ENCODE measurements at regions not wholly inside any gene's neighbourhood (a gene's known extent, or its start where the extent isn't known, plus 50 kb on each side); places are given as distances from the start of the nearest gene placed in this dataset.

DNA sequence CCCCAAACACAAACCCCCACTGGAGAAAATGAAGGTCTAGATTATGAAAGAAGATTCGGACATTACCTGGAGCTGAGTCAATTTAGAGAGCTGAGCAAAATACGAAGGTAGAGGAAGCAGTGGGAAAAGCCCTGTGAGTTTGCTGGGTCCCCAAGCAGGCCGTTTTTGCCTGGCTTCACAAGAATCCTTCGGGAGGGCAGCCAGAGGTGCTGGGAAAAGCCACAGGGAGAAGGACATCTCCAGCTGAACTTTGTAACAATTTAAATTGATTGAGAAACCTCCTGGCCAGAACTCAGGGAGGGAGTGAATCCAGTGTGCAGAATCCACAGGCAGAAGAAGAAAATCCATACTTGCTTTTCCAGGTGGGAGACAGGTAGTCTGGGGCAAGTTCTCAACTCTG, 319.1 kb upstream of the CT83 start:
- Mint-ChIP-seq H3K4me3 (no peak overlapping the region), H3K36me3 (no peaks in the 10 kb centered on the region), H3K27ac (no peak overlapping the region), H3K27me3 (ENCODE audit: insufficient read depth, low read depth) (no peaks in the 10 kb centered on the region), H3K4me1 (no peaks in the 10 kb centered on the region), H3K9me3 (no peaks in the 10 kb centered on the region)
- no peaks in the 10 kb centered on the region for H3K79me2 ChIP-seq (ENCODE audit: low read depth)
- H3K4me1 ChIP-seq: no peaks in the 10 kb centered on the region
- no peak for DNase-seq (ENCODE audit: low spot score)
- no peak for TF ChIP-seq EZH2phosphoT487 (IDR thresholded peaks at IDR 0.05)
- TF ChIP-seq EZH2 (IDR thresholded peaks at IDR 0.05): no peak
- TF ChIP-seq, protein P1, sequence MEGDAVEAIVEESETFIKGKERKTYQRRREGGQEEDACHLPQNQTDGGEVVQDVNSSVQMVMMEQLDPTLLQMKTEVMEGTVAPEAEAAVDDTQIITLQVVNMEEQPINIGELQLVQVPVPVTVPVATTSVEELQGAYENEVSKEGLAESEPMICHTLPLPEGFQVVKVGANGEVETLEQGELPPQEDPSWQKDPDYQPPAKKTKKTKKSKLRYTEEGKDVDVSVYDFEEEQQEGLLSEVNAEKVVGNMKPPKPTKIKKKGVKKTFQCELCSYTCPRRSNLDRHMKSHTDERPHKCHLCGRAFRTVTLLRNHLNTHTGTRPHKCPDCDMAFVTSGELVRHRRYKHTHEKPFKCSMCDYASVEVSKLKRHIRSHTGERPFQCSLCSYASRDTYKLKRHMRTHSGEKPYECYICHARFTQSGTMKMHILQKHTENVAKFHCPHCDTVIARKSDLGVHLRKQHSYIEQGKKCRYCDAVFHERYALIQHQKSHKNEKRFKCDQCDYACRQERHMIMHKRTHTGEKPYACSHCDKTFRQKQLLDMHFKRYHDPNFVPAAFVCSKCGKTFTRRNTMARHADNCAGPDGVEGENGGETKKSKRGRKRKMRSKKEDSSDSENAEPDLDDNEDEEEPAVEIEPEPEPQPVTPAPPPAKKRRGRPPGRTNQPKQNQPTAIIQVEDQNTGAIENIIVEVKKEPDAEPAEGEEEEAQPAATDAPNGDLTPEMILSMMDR (IDR thresholded peaks at IDR 0.05): no peak
- H3K27ac ChIP-seq: no peak overlapping the region
- H3K27me3 ChIP-seq: no peaks in the 10 kb centered on the region
- no peaks in the 10 kb centered on the region for H3K9me3 ChIP-seq (ENCODE audit: low read depth)
- H2AFZ ChIP-seq (replicated peaks): no peak overlapping the region
- H3K4me2 ChIP-seq: no peak overlapping the region
- H3F3A ChIP-seq (ENCODE audit: low read depth): no peaks in the 10 kb centered on the region
- H4K20me1 ChIP-seq (ENCODE audit: low read depth): no peaks in the 10 kb centered on the region
- H3K9ac ChIP-seq: no peak overlapping the region
- H3K36me3 ChIP-seq: no peaks in the 10 kb centered on the region
- H3K4me3 ChIP-seq: no peak overlapping the region

DNA sequence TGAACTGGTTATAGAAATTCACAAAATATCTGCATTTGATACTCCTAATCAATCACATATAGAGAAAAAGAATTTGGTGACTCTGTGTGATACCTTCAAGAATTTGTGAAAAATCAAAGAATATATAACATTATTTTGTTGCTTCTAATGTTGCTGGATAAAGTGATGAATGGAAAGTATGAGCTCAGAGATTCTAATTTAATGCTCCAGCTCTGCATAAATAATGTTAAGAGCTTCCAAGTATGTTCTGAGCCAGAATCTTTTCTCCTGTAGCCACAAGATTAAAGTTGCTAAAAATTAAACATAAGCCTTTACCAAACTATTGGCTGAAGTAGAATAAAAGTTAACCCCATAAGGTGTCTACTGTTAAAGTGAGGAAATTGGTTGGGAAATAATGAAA, 294.7 kb upstream of the CT83 start:
- TF ChIP-seq EZH2phosphoT487 (IDR thresholded peaks at IDR 0.05) (no peak), EZH2 (IDR thresholded peaks at IDR 0.05) (no peak)
- TF ChIP-seq, protein P1 (IDR thresholded peaks at IDR 0.05): no peak

DNA sequence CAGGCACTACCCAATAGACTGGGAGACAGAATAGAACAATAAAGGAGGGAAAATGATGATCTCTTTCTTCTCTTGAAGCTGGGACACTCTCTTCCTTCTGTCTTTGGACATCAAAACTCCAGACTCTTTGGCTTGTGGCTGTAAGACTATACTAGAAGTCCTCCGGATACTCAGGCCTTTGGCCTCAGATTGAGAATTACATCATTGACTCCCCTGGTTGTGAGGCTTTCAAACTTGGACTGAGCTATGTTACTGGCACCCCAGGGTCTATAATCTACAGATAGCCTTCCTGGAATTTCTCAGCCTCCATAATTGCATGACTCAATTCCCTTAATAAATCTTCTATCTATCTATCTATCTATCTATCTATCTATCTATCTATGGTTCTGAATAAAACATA, 294.2 kb upstream of the CT83 start:
- Histone ChIP-seq H3K79me2 (ENCODE audit: low read depth) (no peaks in the 10 kb centered on the region), H3K4me2 (no peak overlapping the region), H3K36me3 (no peaks in the 10 kb centered on the region), H3K4me3 (no peak overlapping the region), H4K20me1 (ENCODE audit: low read depth) (no peaks in the 10 kb centered on the region), H3K4me1 (no peaks in the 10 kb centered on the region), H3K27ac (no peak overlapping the region), H3K9ac (no peak overlapping the region), H3K9me3 (ENCODE audit: low read depth) (no peaks in the 10 kb centered on the region), H3K27me3 (no peaks in the 10 kb centered on the region), H3F3A (ENCODE audit: low read depth) (no peaks in the 10 kb centered on the region), H2AFZ (replicated peaks) (no peak overlapping the region)
- no peak overlapping the region for H3K4me3 Mint-ChIP-seq
- H3K36me3 Mint-ChIP-seq: no peaks in the 10 kb centered on the region
- no peaks in the 10 kb centered on the region for H3K9me3 Mint-ChIP-seq
- H3K27ac Mint-ChIP-seq: no peak overlapping the region
- no peak for DNase-seq (ENCODE audit: low spot score)
- no peaks in the 10 kb centered on the region for H3K4me1 Mint-ChIP-seq
- no peak for TF ChIP-seq EZH2 (IDR thresholded peaks at IDR 0.05)
- no peak for TF ChIP-seq EZH2phosphoT487 (IDR thresholded peaks at IDR 0.05)
- TF ChIP-seq, protein P1 (IDR thresholded peaks at IDR 0.05): no peak
- no peaks in the 10 kb centered on the region for H3K27me3 Mint-ChIP-seq (ENCODE audit: insufficient read depth, low read depth)

More for the DNA sequence above, 294.7 kb upstream of the CT83 start:
- DNase-seq (ENCODE audit: low spot score): no peak
- Mint-ChIP-seq H3K4me3 (no peak overlapping the region), H3K9me3 (no peaks in the 10 kb centered on the region), H3K27ac (no peak overlapping the region), H3K36me3 (no peaks in the 10 kb centered on the region), H3K4me1 (no peaks in the 10 kb centered on the region), H3K27me3 (ENCODE audit: insufficient read depth, low read depth) (no peaks in the 10 kb centered on the region)
- Histone ChIP-seq H3K9ac (no peak overlapping the region), H3K9me3 (ENCODE audit: low read depth) (no peaks in the 10 kb centered on the region), H3K27me3 (no peaks in the 10 kb centered on the region), H3K36me3 (no peaks in the 10 kb centered on the region), H3K4me1 (no peaks in the 10 kb centered on the region), H3K4me2 (no peak overlapping the region), H2AFZ (replicated peaks) (no peak overlapping the region), H3K4me3 (no peak overlapping the region), H3K79me2 (ENCODE audit: low read depth) (no peaks in the 10 kb centered on the region), H4K20me1 (ENCODE audit: low read depth) (no peaks in the 10 kb centered on the region), H3F3A (ENCODE audit: low read depth) (no peaks in the 10 kb centered on the region), H3K27ac (no peak overlapping the region)

All from neural progenitor cell (in vitro differentiated cells).